ENCODE measurements at regions not wholly inside any gene's neighbourhood (a gene's known extent, or its start where the extent isn't known, plus 50 kb on each side); places are given as distances from the start of the nearest gene placed in this dataset.

DNA sequence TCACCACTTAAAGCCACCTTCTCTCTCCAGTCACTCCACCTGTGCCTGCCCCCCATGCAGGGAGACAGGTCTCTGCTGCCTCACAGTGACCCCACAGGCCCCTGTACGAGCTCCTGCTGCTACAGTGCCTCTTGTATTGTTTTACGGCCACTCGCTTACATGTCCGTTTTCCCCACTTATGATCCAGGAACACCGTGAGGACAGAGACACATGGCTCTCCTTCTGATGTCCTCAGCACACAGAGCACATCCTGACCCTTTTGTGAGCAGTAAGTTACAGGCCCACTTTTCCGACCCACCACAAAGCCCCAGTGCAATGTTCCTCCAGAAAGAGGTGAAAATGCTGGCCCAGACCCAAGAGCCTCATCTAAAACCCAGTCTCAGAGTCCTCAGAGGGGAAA, 84.8 kb upstream of the GNAO1 start:
- no peak for TF ChIP-seq CTCF (conservative IDR thresholded peaks at IDR 0.05 in 1 of 2, IDR thresholded peaks at IDR 0.05 in 1 of 2; ENCODE audit: low read depth in 1 of 2, low read length in 2 of 2)
- no peak for TF ChIP-seq EZH2 (IDR thresholded peaks at IDR 0.05; ENCODE audit: low read length, missing control alignments)
